ENCODE measurements at regions not wholly inside any gene's neighbourhood (a gene's known extent, or its start where the extent isn't known, plus 50 kb on each side); places are given as distances from the start of the nearest gene placed in this dataset.

GRCh38 chr5:158082696-158083287 lies 223.8 kb upstream of the CLINT1 start:
- TF ChIP-seq CTCF (IDR thresholded peaks at IDR 0.05) = no peak
- no peak for TF ChIP-seq POLR2A (IDR thresholded peaks at IDR 0.05)
- no peak for TF ChIP-seq EP300 (IDR thresholded peaks at IDR 0.05)
